Stomach (tissue), 4 donors: ENCODE measurements at regions not wholly inside any gene's neighbourhood (a gene's known extent, or its start where the extent isn't known, plus 50 kb on each side); places are given as distances from the start of the nearest gene placed in this dataset.

Experiments used
- EP300 ChIP-seq: sonication (generic); formaldehyde crosslinking; IDR thresholded peaks from one replicate; pipeline ENCODE4 v1.6.1; 2017; ENCODE audit warnings: antibody characterized with exemption
- POLR2A ChIP-seq, 4 donors: fragments of 450-650 bp; IDR thresholded peaks; one replicate each; pipeline ENCODE4 v1.6.1; 2016; ENCODE audit warnings: antibody characterized with exemption in 4 of 4, control low read depth in 2 of 4, mild to moderate bottlenecking in 1 of 4, moderate library complexity in 1 of 4
- POLR2AphosphoS5 ChIP-seq, 3 donors: sonication (generic); formaldehyde crosslinking; IDR thresholded peaks; one replicate each; pipeline ENCODE4 v1.6.1; 2016; ENCODE audit warnings: antibody characterized with exemption in 3 of 3
- TF ChIP-seq, protein P1 (sequence below), 7 experiments: fragments of 450-650 bp in 4 of 7; fragments of 200-600 bp in 3 of 7; sonication (generic) in 3 of 7; IDR thresholded peaks; one replicate each; pipeline ENCODE4 v1.5.1; 2016 to 2019; ENCODE audit warnings: antibody characterized with exemption in 7 of 7, control low read depth in 2 of 7, mild to moderate bottlenecking in 1 of 7

DNA sequence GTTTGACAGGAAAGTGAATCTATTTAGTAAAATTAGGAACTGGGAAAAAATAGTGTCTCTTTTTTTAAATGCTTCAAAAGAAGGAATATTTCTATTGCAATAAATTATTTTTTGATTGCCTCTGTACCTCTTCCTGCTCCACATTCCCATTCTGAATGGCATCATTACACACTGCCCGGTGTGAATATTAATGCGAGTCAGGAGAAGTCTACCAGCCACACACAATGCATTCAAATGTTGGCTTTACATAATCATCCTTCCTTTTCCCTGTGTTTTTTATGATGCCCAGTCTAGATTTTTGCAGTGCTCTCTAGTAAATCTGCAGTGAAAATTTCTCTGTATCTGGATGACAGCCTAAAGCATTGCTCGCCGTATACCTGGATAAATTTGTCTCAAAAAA lies 118.9 kb downstream of the SAMD5 start:
- TF ChIP-seq POLR2AphosphoS5 (IDR thresholded peaks at IDR 0.05) (no peak), POLR2A (IDR thresholded peaks at IDR 0.05) (no peak), EP300 (no peak)
- TF ChIP-seq, protein P1, sequence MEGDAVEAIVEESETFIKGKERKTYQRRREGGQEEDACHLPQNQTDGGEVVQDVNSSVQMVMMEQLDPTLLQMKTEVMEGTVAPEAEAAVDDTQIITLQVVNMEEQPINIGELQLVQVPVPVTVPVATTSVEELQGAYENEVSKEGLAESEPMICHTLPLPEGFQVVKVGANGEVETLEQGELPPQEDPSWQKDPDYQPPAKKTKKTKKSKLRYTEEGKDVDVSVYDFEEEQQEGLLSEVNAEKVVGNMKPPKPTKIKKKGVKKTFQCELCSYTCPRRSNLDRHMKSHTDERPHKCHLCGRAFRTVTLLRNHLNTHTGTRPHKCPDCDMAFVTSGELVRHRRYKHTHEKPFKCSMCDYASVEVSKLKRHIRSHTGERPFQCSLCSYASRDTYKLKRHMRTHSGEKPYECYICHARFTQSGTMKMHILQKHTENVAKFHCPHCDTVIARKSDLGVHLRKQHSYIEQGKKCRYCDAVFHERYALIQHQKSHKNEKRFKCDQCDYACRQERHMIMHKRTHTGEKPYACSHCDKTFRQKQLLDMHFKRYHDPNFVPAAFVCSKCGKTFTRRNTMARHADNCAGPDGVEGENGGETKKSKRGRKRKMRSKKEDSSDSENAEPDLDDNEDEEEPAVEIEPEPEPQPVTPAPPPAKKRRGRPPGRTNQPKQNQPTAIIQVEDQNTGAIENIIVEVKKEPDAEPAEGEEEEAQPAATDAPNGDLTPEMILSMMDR (IDR thresholded peaks at IDR 0.05): no peak
